Upper lobe of left lung (tissue), 6 donors: ENCODE measurements at regions not wholly inside any gene's neighbourhood (a gene's known extent, or its start where the extent isn't known, plus 50 kb on each side); places are given as distances from the start of the nearest gene placed in this dataset.

ENCODE experiments used
- ATAC-seq, 2 donors: fragments of 200-7000 bp; cut with Tn5 transposase; one replicate each; pipeline ENCODE4 v1.9.1; 2022; ENCODE audit warnings: mild to moderate bottlenecking in 2 of 2, moderate library complexity in 2 of 2; ENCODE audit not compliant: low FRiP score in 2 of 2
- DNase-seq, 2 donors: peaks; one replicate each; pipeline ENCODE4 v3.0.0-alpha.2; 2019 to 2020
- H3K27ac ChIP-seq, 4 donors: fragments of 200-600 bp; sonication (generic); one replicate each; pipeline ENCODE4 v1.5.1; 2016 to 2019
- H3K27me3 ChIP-seq, 4 donors: fragments of 200-600 bp; sonication (generic); one replicate each; pipeline ENCODE4 v1.5.1; 2017 to 2019
- H3K36me3 ChIP-seq, 4 donors: fragments of 200-600 bp; sonication (generic); one replicate each; pipeline ENCODE4 v1.5.1; 2016 to 2019
- H3K4me1 ChIP-seq, 4 donors: fragments of 200-600 bp; sonication (generic); one replicate each; pipeline ENCODE4 v1.5.1; 2018 to 2019
- H3K4me3 ChIP-seq, 4 donors: fragments of 200-600 bp; sonication (generic); one replicate each; pipeline ENCODE4 v1.5.1; 2017 to 2019; ENCODE audit warnings: mild to moderate bottlenecking in 2 of 4, moderate library complexity in 1 of 4
- H3K9me3 ChIP-seq, 4 donors: fragments of 200-600 bp; sonication (generic); one replicate each; pipeline ENCODE4 v1.5.1; 2018 to 2019
- EP300 ChIP-seq, 4 donors: sonication (generic); formaldehyde crosslinking; IDR thresholded peaks; one replicate each; pipeline ENCODE4 v1.5.1; 2017; ENCODE audit warnings: antibody characterized with exemption in 4 of 4, control low read depth in 2 of 4
- POLR2A ChIP-seq, 4 donors: fragments of 450-650 bp; IDR thresholded peaks; one replicate each; pipeline ENCODE4 v1.5.1; 2016 to 2017; ENCODE audit warnings: antibody characterized with exemption in 4 of 4, mild to moderate bottlenecking in 2 of 4
- POLR2AphosphoS5 ChIP-seq, 2 donors: sonication (generic); formaldehyde crosslinking; IDR thresholded peaks; one replicate each; pipeline ENCODE4 v1.5.1; 2017; ENCODE audit warnings: antibody characterized with exemption in 2 of 2
- WGBS, 2 donors: methylation state at CpG; one replicate each; pipeline ENCODE4 v1.1.5; 2017 to 2018; 5-methylcytosine and 5-hydroxymethylcytosine counted together
- TF ChIP-seq, protein P1 (sequence below), 6 experiments: fragments of 450-650 bp in 4 of 6; fragments of 200-600 bp in 2 of 6; sonication (generic) in 2 of 6; IDR thresholded peaks; one replicate each; pipeline ENCODE4 v1.5.1; 2016 to 2019; ENCODE audit warnings: antibody characterized with exemption in 6 of 6
- donor health status: DM: no; HTN: no; CAD: no; lungs with moderate emphysema.
- donor health status: DM: no; HTN: yes; CAD: no; lungs with severe emphysema.

DNA sequence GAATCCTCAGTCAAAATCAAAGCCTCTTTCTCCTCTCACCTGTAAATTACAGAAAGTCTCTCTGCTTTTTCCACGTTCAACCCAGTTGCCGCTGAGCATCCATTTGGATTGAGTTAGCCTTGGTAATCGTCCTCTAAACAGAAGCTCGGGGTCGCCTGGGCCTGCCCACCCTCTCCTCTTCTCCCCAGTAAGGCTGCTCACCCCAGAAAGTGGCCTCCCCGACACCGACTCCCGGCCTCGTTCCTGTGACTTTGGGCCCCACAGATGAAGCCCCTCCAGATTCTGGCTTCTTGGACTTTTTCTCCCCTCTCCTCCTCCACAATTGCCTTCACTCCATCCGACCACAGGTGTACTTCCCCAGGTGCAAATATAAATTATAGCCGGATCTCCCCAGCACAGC is 1500.0 kb downstream of the BRD1 start:
- Histone ChIP-seq H3K4me3 (no peak overlapping the region), H3K27ac (no peak overlapping the region), H3K9me3 (peaks cover 0 to 12% (median 0%) of the 10 kb centered on the region in 4 donors), H3K36me3 (no peaks in the 10 kb centered on the region), H3K27me3 (no peaks in the 10 kb centered on the region), H3K4me1 (no peaks in the 10 kb centered on the region)
- ATAC-seq: no peak
- no peak for TF ChIP-seq POLR2A (IDR thresholded peaks at IDR 0.05)
- no peak for TF ChIP-seq POLR2AphosphoS5 (IDR thresholded peaks at IDR 0.05)
- TF ChIP-seq, protein P1, sequence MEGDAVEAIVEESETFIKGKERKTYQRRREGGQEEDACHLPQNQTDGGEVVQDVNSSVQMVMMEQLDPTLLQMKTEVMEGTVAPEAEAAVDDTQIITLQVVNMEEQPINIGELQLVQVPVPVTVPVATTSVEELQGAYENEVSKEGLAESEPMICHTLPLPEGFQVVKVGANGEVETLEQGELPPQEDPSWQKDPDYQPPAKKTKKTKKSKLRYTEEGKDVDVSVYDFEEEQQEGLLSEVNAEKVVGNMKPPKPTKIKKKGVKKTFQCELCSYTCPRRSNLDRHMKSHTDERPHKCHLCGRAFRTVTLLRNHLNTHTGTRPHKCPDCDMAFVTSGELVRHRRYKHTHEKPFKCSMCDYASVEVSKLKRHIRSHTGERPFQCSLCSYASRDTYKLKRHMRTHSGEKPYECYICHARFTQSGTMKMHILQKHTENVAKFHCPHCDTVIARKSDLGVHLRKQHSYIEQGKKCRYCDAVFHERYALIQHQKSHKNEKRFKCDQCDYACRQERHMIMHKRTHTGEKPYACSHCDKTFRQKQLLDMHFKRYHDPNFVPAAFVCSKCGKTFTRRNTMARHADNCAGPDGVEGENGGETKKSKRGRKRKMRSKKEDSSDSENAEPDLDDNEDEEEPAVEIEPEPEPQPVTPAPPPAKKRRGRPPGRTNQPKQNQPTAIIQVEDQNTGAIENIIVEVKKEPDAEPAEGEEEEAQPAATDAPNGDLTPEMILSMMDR (IDR thresholded peaks at IDR 0.05): no peak
- no peak for TF ChIP-seq EP300 (IDR thresholded peaks at IDR 0.05)
- WGBS, 2 donors: 88 to 94% methylated on average over 11 of the region's 11 CpGs
- DNase-seq: no peak

DNA sequence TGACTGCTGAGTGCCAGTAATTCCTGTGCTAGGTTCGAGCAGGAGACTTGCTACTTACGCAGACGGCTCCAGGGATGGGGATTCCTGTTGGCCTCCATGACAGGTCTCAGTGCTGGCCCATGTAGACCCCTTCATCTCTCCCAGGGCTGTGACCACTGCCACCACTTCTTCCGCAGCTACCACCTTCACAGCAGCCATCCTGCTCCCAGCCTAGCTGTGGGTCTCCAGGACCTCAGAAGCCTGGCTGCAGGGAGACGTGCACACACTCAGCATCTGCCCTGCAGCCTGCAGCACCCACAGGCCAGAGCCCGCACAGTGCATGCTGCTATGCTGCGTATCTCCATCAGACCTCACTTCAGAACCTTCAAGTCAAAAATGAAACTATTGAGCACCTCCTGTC is 1503.9 kb downstream of the BRD1 start:
- TF ChIP-seq POLR2A (IDR thresholded peaks at IDR 0.05) (no peak), EP300 (IDR thresholded peaks at IDR 0.05) (no peak), POLR2AphosphoS5 (IDR thresholded peaks at IDR 0.05) (no peak)
- TF ChIP-seq, protein P1 (IDR thresholded peaks at IDR 0.05): no peak
- WGBS, 2 donors: 79 to 93% methylated on average over 5 to 7 of the region's 7 CpGs
- H3K4me3 ChIP-seq: no peak overlapping the region
- ATAC-seq (no peak), DNase-seq (no peak)
- H3K27ac ChIP-seq: no peak overlapping the region
- peaks cover 0 to 3% (median 0%) of the 10 kb centered on the region in 4 donors for H3K9me3 ChIP-seq
- no peaks in the 10 kb centered on the region for H3K36me3 ChIP-seq
- H3K27me3 ChIP-seq: no peaks in the 10 kb centered on the region
- H3K4me1 ChIP-seq: no peaks in the 10 kb centered on the region

DNA sequence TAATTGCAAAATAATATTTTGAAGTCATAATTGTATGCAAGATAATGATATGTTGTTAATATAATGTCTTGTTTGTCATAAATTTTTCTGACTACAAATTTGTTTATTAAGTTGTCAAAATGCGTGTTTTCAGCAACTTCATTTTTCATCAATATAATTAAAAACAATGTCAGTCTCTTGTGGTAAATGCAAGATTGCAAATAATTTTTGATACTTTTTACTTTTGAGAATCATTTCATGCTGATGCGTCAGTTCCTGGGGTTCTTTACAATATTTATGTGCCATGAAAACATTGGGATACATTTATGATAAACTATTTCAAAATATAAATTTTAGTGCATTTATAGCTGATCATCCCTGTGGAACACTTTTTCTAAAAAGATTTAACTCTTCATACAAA is 1504.8 kb downstream of the BRD1 start:
- no peak overlapping the region for H3K4me3 ChIP-seq
- WGBS, 2 donors: 93 to 98% methylated on average over 2 of the region's 2 CpGs
- no peak for DNase-seq
- H3K27ac ChIP-seq: no peak overlapping the region
- H3K36me3 ChIP-seq: no peaks in the 10 kb centered on the region
- peaks cover 0 to 3% (median 0%) of the 10 kb centered on the region in 4 donors for H3K9me3 ChIP-seq
- ATAC-seq: no peak
- no peaks in the 10 kb centered on the region for H3K27me3 ChIP-seq
- H3K4me1 ChIP-seq: no peaks in the 10 kb centered on the region
- TF ChIP-seq, protein P1 (IDR thresholded peaks at IDR 0.05): no peak
- TF ChIP-seq POLR2AphosphoS5 (IDR thresholded peaks at IDR 0.05): no peak
- TF ChIP-seq EP300 (IDR thresholded peaks at IDR 0.05): no peak
- TF ChIP-seq POLR2A (IDR thresholded peaks at IDR 0.05): no peak

DNA sequence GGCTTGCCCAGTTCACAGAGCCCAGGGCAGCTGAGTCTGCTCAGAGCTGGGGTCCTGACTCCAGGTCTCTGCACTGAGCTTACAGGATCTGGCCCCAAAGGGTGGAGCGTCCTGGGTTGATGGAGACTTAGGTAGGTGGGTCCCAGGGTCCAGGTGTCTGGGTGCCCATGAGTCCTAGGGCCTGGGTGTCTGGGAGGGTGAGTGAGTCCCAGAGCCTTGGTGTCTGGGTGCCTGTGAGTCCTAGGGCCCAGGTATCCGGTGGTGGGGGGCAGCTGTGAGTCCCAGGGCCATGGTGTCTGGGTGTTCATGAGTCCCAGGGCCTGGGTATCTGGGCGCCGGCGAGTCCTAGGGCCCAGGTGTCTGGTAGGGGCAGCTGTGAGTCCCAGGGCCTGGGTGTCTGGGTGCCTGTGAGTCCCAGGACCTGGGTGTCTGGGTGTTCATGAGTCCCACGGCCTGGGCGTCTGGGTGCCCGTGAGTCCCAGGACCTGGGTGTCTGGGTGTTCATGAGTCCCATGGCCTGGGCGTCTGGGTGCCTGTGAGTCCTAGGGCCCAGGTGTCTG is 1505.6 kb downstream of the BRD1 start:
- Histone ChIP-seq H3K4me3 (no peak overlapping the region), H3K27me3 (no peaks in the 10 kb centered on the region), H3K27ac (no peak overlapping the region), H3K4me1 (no peaks in the 10 kb centered on the region), H3K9me3 (peaks cover 0 to 3% (median 0%) of the 10 kb centered on the region in 4 donors), H3K36me3 (no peaks in the 10 kb centered on the region)
- ATAC-seq (no peak), DNase-seq (no peak)
- TF ChIP-seq, protein P1 (IDR thresholded peaks at IDR 0.05): no peak
- no peak for TF ChIP-seq POLR2A (IDR thresholded peaks at IDR 0.05)
- no peak for TF ChIP-seq EP300 (IDR thresholded peaks at IDR 0.05)
- no peak for TF ChIP-seq POLR2AphosphoS5 (IDR thresholded peaks at IDR 0.05)
- 80 to 89% methylated on average over 8 to 9 of the region's 9 CpGs for WGBS, 2 donors
